Adrenal gland (tissue), 9 donors: ENCODE measurements at regions not wholly inside any gene's neighbourhood (a gene's known extent, or its start where the extent isn't known, plus 50 kb on each side); places are given as distances from the start of the nearest gene placed in this dataset.

Experiments
- DNase-seq, 7 donors: peaks; one replicate each; pipeline ENCODE4 v3.0.0-alpha.2; 2019 to 2020
- H3K27ac ChIP-seq, 5 donors: fragments of 200-600 bp; sonication (generic) in 4 of 5; 1 replicate in 3 of 5; 2 replicates in 2 of 5; pipeline versions ENCODE4 v1.5.1 to v1.8.0; 2016 to 2020; ENCODE audit warnings: mild to moderate bottlenecking in 1 of 5
- H3K27me3 ChIP-seq: fragments of 200-600 bp; 2 replicates; pipeline ENCODE4 v1.8.0; 2021
- H3K36me3 ChIP-seq, 2 donors: fragments of 200-600 bp; replicated peaks in 1 of 2; 1 replicate in 1 of 2; 2 replicates in 1 of 2; pipeline versions ENCODE4 v1.5.1 to v1.8.0; 2018 to 2022
- H3K4me1 ChIP-seq, 2 donors: fragments of 200-600 bp; replicated peaks in 1 of 2; 1 replicate in 1 of 2; 2 replicates in 1 of 2; pipeline versions ENCODE4 v1.5.1 to v1.8.0; 2018 to 2021
- H3K4me3 ChIP-seq, 4 donors: fragments of 200-600 bp; sonication (generic) in 3 of 4; one replicate each; pipeline ENCODE4 v1.5.1; 2016 to 2018
- H3K9me3 ChIP-seq, 3 donors: fragments of 200-600 bp; sonication (generic) in 1 of 3; replicated peaks in 1 of 3; 1 replicate in 2 of 3; 2 replicates in 1 of 3; pipeline versions ENCODE4 v1.5.1 to v1.8.0; 2016 to 2021
- POLR2A ChIP-seq, 2 donors: fragments of 450-650 bp; IDR thresholded peaks; one replicate each; pipeline ENCODE4 v1.6.1; 2017; ENCODE audit warnings: antibody characterized with exemption in 2 of 2, mild to moderate bottlenecking in 2 of 2, moderate library complexity in 1 of 2
- WGBS, 4 donors: extraction: QIAGEN DNeasy Blood & Tissue Kit in 2 of 4; methylation state at CpG; one replicate each; pipeline versions ENCODE4 v1.1.5 to v1.1.7; 2013 to 2017; 5-methylcytosine and 5-hydroxymethylcytosine counted together
- intact Hi-C, 2 donors: fragments of 100-400 bp; cut with DNase I; formaldehyde crosslinking; loops; one replicate each; pipeline versions ENCODE4 v1.14.1 to v1.15.0; 2022 to 2023
- TF ChIP-seq, protein P1 (sequence below), 6 experiments: fragments of 450-650 bp in 4 of 6; fragments of 200-600 bp in 2 of 6; sonication (generic) in 1 of 6; IDR thresholded peaks; 1 replicate in 5 of 6; 2 replicates in 1 of 6; pipeline versions ENCODE4 v1.5.1 to v1.8.0; 2016 to 2021; ENCODE audit warnings: antibody characterized with exemption in 6 of 6, mild to moderate bottlenecking in 2 of 6, moderate library complexity in 1 of 6
- donor health status: healthy with polysubstance abuse.
- donor health status: Bipolar disorder and iron deficiency.
- donor health status: DM: yes; HTN: yes; CAD: no.
- donor health status: DM: no; HTN: no; CAD: no.
- donor health status: DM: no; HTN: no; CAD: no.

- intact Hi-C loops: no loop called here
- no peak for TF ChIP-seq POLR2A (IDR thresholded peaks at IDR 0.05)
- TF ChIP-seq, protein P1, sequence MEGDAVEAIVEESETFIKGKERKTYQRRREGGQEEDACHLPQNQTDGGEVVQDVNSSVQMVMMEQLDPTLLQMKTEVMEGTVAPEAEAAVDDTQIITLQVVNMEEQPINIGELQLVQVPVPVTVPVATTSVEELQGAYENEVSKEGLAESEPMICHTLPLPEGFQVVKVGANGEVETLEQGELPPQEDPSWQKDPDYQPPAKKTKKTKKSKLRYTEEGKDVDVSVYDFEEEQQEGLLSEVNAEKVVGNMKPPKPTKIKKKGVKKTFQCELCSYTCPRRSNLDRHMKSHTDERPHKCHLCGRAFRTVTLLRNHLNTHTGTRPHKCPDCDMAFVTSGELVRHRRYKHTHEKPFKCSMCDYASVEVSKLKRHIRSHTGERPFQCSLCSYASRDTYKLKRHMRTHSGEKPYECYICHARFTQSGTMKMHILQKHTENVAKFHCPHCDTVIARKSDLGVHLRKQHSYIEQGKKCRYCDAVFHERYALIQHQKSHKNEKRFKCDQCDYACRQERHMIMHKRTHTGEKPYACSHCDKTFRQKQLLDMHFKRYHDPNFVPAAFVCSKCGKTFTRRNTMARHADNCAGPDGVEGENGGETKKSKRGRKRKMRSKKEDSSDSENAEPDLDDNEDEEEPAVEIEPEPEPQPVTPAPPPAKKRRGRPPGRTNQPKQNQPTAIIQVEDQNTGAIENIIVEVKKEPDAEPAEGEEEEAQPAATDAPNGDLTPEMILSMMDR (IDR thresholded peaks at IDR 0.05): no peak
- DNase-seq: peak in 1 of 7 donors; percentile 13
- no peaks in the 10 kb centered on the region for H3K4me1 ChIP-seq
- H3K4me3 ChIP-seq: no peak overlapping the region
- H3K27ac ChIP-seq: no peak overlapping the region
- H3K9me3 ChIP-seq: no peaks in the 10 kb centered on the region
- WGBS, 4 donors: 84 to 95% (median 86%) methylated on average over 6 to 9 of the region's 9 CpGs
- H3K27me3 ChIP-seq: no peaks in the 10 kb centered on the region
- H3K36me3 ChIP-seq: no peaks in the 10 kb centered on the region
Measured at GRCh38 chr2:128520791-128521190, 202.1 kb upstream of the HS6ST1 start.

DNA sequence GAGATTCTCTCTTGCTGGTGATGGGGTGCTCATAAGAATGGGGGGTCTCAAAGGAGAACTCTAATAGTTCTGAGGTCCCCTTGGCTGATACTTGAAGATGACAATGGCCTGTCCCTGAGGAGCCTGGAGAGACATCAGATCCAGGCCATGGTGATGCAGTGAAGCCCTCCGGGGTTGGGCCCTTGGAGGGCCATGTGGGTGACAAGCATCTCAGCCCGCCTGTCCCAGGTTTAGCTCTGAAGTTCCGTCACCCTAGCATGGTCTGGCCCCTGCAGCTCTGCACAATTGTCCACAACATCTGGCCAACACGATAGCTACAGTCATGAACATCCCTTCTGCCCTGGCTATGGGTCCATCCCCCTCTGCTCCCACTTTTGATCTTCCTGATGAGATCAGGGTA lies 202.8 kb upstream of the HS6ST1 start:
- no peak overlapping the region for H3K27ac ChIP-seq
- intact Hi-C loops: no loop called here
- H3K4me1 ChIP-seq: no peaks in the 10 kb centered on the region
- 71 to 100% (median 91%) methylated on average over 2 to 4 of the region's 4 CpGs for WGBS, 4 donors
- TF ChIP-seq POLR2A (IDR thresholded peaks at IDR 0.05): no peak
- TF ChIP-seq, protein P1 (IDR thresholded peaks at IDR 0.05): no peak
- no peak overlapping the region for H3K4me3 ChIP-seq
- no peaks in the 10 kb centered on the region for H3K36me3 ChIP-seq
- no peaks in the 10 kb centered on the region for H3K9me3 ChIP-seq
- no peaks in the 10 kb centered on the region for H3K27me3 ChIP-seq
- no peak for DNase-seq

DNA sequence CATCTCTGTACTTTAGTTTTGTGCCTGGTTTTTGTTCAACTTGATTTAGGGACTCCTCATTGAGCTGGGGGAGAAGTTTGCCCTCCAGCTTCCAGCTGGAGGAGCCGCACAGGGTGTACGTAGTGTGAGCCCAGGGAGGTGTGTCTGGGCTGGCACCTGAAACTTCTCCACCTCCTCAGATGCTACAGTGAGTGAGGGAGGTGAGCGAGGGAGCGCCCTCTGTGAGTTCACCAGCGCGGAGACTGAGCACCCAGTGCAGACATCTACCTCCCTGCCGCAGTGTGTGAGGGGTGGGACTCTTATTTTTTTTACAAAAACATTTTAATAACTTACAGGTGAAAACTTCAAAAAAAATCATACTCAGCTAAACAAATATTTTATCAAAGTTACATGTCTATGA lies 204.2 kb upstream of the HS6ST1 start:
- 91 to 98% (median 97%) methylated on average over 7 of the region's 7 CpGs for WGBS, 4 donors

GRCh38 chr2:128523457-128523856 lies 204.8 kb upstream of the HS6ST1 start:
- no peaks in the 10 kb centered on the region for H3K4me1 ChIP-seq
- 86 to 95% (median 88%) methylated on average over 4 of the region's 4 CpGs for WGBS, 4 donors
- H3K27me3 ChIP-seq: no peaks in the 10 kb centered on the region
- H3K4me3 ChIP-seq: no peak overlapping the region
- H3K27ac ChIP-seq: no peak overlapping the region
- no peaks in the 10 kb centered on the region for H3K9me3 ChIP-seq
- no peaks in the 10 kb centered on the region for H3K36me3 ChIP-seq
- no peak for DNase-seq
- TF ChIP-seq, protein P1 (IDR thresholded peaks at IDR 0.05): no peak
- TF ChIP-seq POLR2A (IDR thresholded peaks at IDR 0.05): no peak
- intact Hi-C loops: no loop called here

More for the DNA sequence above, 204.2 kb upstream of the HS6ST1 start:
- Histone ChIP-seq H3K36me3 (no peaks in the 10 kb centered on the region), H3K27ac (no peak overlapping the region), H3K9me3 (no peaks in the 10 kb centered on the region), H3K4me3 (no peak overlapping the region), H3K4me1 (no peaks in the 10 kb centered on the region), H3K27me3 (no peaks in the 10 kb centered on the region)
- intact Hi-C loops: no loop called here
- no peak for TF ChIP-seq POLR2A (IDR thresholded peaks at IDR 0.05)
- TF ChIP-seq, protein P1 (IDR thresholded peaks at IDR 0.05): no peak
- DNase-seq: no peak
